GM10248 (cell line): ENCODE measurements at regions not wholly inside any gene's neighbourhood (a gene's known extent, or its start where the extent isn't known, plus 50 kb on each side); places are given as distances from the start of the nearest gene placed in this dataset.

ENCODE experiments used
- CTCF ChIA-PET: fragments of 300-600 bp; sonication (Branson Sonifier 250); formaldehyde crosslinking; extraction: SDS; loops from one replicate; lab custom pipeline; 2021; ENCODE audit warnings: antibody characterized with exemption; lab: Yijun Ruan, JAX
- POLR2A ChIA-PET: fragments of 350-650 bp; sonication (Branson Sonifier 250); formaldehyde crosslinking; extraction: SDS; loops from one replicate; lab custom pipeline; 2020; ENCODE audit warnings: antibody characterized with exemption; lab: Yijun Ruan, JAX
- DNase-seq: peaks from one replicate; pipeline ENCODE4 v3.0.0; 2012; ENCODE audit errors: extremely low spot score
- TF ChIP-seq, protein P1 (sequence below): IDR thresholded peaks from 2 replicates; pipeline ENCODE4 v1.5.1; 2012; ENCODE audit warnings: mild to moderate bottlenecking, low read depth; ENCODE audit errors: extremely low read depth, missing control alignments, control extremely low read depth

DNA sequence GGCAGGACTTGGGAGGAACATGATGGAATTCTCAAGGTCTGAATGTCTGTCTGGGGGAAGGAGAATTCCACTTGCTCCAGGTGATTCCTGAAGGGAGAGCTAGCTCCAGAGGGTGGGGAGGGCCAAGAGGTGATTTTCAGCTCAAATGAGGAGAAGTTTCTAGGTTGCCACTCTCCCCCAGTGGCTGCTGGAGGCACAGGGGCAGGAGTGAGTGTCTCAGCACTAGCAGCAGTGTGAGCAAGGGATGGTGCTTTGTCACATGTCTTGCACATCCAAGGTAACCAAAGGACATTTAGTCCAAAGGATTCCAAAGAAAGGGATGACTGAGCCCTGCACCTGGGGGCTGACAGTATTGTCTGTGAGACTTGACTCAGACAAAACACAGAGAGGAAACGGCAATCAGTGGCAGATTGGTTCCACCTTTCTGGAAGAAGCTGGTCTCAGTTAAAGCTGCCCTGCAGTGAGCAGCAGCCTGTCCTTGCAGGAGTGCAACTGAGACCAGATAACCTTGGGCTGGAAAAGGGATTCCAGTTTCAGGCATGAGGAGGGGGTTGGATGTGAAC is 51.2 kb upstream of the PCBD1 start:
- CTCF ChIA-PET: interaction anchor here (1.4 to 1.6 kb wide), 3 partner anchors 12 to 17 kb away, joined by 3 to 7 read pairs (median 5); no protein-coding TSS in a partner anchor
- POLR2A ChIA-PET: no interaction called here
- TF ChIP-seq, protein P1, sequence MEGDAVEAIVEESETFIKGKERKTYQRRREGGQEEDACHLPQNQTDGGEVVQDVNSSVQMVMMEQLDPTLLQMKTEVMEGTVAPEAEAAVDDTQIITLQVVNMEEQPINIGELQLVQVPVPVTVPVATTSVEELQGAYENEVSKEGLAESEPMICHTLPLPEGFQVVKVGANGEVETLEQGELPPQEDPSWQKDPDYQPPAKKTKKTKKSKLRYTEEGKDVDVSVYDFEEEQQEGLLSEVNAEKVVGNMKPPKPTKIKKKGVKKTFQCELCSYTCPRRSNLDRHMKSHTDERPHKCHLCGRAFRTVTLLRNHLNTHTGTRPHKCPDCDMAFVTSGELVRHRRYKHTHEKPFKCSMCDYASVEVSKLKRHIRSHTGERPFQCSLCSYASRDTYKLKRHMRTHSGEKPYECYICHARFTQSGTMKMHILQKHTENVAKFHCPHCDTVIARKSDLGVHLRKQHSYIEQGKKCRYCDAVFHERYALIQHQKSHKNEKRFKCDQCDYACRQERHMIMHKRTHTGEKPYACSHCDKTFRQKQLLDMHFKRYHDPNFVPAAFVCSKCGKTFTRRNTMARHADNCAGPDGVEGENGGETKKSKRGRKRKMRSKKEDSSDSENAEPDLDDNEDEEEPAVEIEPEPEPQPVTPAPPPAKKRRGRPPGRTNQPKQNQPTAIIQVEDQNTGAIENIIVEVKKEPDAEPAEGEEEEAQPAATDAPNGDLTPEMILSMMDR: no peak
- no peak for DNase-seq

DNA sequence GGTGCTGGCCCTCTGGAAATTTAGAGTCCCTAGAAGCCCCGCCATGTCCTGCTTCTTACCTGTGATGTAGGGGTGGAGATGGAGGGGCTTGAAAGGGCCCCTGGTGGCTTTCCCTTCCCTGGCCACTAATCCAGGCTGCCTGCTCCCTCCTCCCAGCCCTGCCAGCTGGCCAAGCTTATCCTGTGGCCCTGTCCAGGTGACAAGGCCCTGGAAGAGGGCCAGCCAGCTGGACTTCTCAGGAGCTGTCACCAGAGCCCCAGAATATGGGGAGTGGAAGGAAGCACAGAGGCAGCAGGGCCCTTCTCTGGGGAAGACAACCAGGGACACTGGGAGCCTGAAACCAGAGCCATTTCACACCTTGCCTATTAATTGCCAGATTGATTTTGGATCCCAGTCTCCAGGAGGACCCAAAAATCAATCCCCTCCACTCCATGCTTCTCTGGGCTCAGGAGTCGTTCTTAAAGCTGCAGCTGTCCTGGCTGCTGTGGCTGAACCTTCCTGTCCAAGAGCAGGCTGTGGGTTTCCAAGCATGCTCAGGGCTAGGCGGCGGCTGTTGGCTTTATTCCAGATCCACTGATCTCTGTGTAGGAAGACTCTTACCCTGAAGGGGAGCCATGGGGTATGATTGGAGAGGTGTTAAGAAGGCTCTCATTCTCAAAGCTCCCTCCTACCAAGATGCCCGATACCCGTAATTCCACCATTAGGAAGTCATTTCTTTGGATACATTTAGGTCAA is 52.6 kb upstream of the PCBD1 start:
- CTCF ChIA-PET: interaction anchor here (1.4 kb wide), 1 partner anchor 16 kb away, joined by 7 read pairs; no protein-coding TSS in a partner anchor

DNA sequence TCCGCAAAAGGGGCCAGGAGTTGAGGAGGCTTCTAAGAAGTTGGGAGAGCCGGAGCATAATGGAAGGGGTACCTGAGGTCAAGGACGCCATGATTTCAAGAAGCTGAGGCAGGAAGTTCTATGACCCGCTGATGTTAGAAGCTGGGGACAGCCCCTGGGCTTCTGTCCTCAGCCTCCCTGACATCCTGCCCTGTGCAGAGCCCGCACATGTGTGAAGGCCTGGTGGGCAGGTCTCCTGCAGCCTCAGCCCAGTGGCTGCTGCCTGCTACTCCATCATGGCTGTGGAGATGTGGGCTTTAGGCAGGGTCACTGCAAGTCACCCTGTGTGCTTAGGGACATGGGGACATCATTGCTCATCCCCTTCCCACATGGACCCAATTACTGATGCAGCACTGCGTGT is 53.8 kb upstream of the PCBD1 start:
- CTCF ChIA-PET: no interaction called here
- POLR2A ChIA-PET: no interaction called here
- TF ChIP-seq, protein P1: no peak

More for the DNA sequence above, 52.6 kb upstream of the PCBD1 start:
- DNase-seq: no peak
- TF ChIP-seq, protein P1: no peak
- POLR2A ChIA-PET: interaction anchor here (0.6 kb wide), 1 partner anchor 315 kb away, joined by 8 read pairs; no protein-coding TSS in a partner anchor

DNA sequence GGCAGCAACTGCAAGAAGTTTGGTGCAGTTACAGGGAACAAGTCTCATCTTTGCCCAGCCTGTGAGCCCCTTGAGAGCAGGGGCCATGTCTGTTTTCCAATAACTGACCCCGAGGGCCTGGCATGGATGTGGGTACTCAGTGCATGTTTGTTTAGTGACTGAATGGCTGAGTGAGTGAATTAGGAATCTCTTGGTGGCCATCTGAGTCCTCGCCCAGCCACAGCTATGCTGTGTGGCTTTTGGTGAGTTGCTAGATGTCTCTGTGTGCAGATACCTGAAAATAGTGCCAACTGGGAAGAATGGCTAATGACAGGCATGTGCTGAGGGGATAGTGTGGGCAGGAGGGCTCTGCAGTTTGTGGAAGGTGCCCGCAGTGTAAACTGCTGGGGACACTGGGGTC is 54.4 kb upstream of the PCBD1 start:
- TF ChIP-seq, protein P1: no peak
- POLR2A ChIA-PET: no interaction called here
- no peak for DNase-seq
- CTCF ChIA-PET: interaction anchor here (3.0 kb wide), 1 partner anchor 17 kb away, joined by 21 read pairs; no protein-coding TSS in a partner anchor

More for the DNA sequence above, 53.8 kb upstream of the PCBD1 start:
- no peak for DNase-seq

DNA sequence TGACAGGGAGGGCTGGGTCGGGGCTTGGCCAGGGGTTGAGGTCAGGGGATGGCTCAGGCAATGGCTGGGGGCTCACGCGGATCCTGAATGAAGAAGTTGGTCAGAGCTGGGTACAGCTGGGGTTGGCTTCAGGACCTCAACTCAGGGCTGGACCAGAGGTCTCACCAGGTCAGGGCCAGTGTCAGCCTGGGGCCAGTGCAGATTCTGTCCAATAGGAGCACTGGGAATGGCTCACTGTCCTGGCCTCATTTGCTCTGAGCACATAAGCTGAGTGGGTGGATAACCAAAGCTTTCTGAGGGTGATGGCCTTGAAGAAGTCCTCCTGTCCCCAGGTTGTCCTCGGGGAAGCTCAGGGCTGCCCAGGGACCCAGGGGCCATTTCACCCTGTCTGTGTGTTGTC is 54.9 kb upstream of the PCBD1 start:
- POLR2A ChIA-PET: no interaction called here
- TF ChIP-seq, protein P1: no peak
- DNase-seq: no peak
- CTCF ChIA-PET: interaction anchor here (3.0 kb wide), 1 partner anchor 18 kb away, joined by 21 read pairs; no protein-coding TSS in a partner anchor

DNA sequence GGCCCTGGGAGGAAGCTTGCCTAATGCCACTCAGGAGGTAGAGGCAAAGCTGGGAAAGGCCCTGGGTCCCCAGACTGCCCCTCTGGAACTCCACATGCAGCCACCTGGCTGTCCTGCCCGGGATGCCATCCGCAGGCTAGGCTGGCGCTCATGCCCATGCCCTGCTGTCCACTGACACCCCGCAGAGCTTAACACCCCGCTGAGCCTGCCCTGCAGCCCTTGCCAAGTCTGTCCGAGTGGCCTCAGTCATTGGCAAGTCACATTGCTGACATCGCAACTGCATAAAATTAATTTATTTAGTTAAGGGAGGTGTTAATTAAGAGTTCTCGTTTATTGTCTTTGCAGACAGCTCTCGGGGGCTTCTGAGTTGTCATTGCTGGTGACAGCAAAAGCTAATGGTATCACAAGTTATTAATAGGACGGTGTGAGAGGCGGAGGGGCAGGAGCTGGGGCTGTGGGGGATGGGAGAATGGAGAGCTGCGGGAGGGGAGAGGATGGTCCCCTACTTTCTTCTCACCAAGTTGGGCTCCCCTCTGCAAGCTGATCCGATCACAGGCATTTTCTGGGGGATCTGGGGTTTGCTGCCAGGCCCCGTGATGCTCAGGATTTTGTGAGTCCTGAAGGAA is 55.6 kb upstream of the PCBD1 start:
- TF ChIP-seq, protein P1: no peak
- DNase-seq: no peak
- POLR2A ChIA-PET: no interaction called here
- CTCF ChIA-PET: interaction anchor here (0.7 to 3.0 kb wide), 2 partner anchors 12 to 19 kb away, joined by 3 to 21 read pairs; no protein-coding TSS in a partner anchor
